K562 (cell line): ENCODE measurements at regions not wholly inside any gene's neighbourhood (a gene's known extent, or its start where the extent isn't known, plus 50 kb on each side); places are given as distances from the start of the nearest gene placed in this dataset.

ENCODE experiments used
- ATAC-seq: fragments of 200-7000 bp; cut with Tn5 transposase; 3 replicates; pipeline ENCODE4 v1.9.1; 2020; ENCODE audit warnings: moderate library complexity
- BruUV-seq: library from RNA; stranded (reverse); fragments of 400-500 nt; replicated peaks from 2 replicates; lab custom pipeline; 2021; lab: Mats Ljungman, UMichigan
- CTCF ChIA-PET: fragments of 300-600 bp; formaldehyde crosslinking; extraction: SDS; loops from one replicate; lab custom pipeline; 2021; ENCODE audit warnings: low intra/inter-chr PET ratio; lab: Yijun Ruan, JAX
- POLR2A ChIA-PET: fragments of 300-600, 350-650 bp; sonication (Branson Sonifier 250); formaldehyde crosslinking; extraction: SDS; loops from one replicate; lab custom pipeline; 2021; ENCODE audit warnings: antibody characterized with exemption, inconsistent platforms; lab: Yijun Ruan, JAX
- DNase-seq, 4 experiments: peaks; one replicate each; pipeline versions ENCODE4 v3.0.0 to v3.0.0-alpha.2; 2011 to 2018; ENCODE audit warnings: low spot score in 3 of 4, mixed read lengths in 3 of 4; ENCODE audit errors: extremely low read depth in 1 of 4
- FAIRE-seq: peaks from 2 replicates; lab custom pipeline; 2011; peaks lifted over from hg19 to GRCh38; lab: Jason Lieb, UNC
- H2AFZ ChIP-seq: 2 replicates; pipeline ENCODE4 v1.6.0; 2011; ENCODE audit warnings: low read depth, low read length, control low read depth, inconsistent platforms
- H3K27ac ChIP-seq: fragments of 200-600 bp; 3 replicates; pipeline ENCODE4 v1.8.0; 2011; ENCODE audit warnings: low read depth, mild to moderate bottlenecking, control low read depth, inconsistent platforms, low read length, moderate library complexity, mixed read lengths; ENCODE audit errors: extremely low read depth
- H3K27me3 ChIP-seq, 2 experiments: fragments of 300-600 bp in 1 of 2; 2 replicates in 1 of 2; 3 replicates in 1 of 2; pipeline versions ENCODE4 v1.6.0 to v1.8.0; 2011; ENCODE audit warnings: inconsistent platforms in 2 of 2, low read length in 2 of 2, mild to moderate bottlenecking in 1 of 2, mixed read lengths in 1 of 2, moderate library complexity in 1 of 2; ENCODE audit not compliant: control insufficient read depth in 2 of 2, insufficient read depth in 2 of 2
- H3K36me3 ChIP-seq: fragments of 300-600 bp; 3 replicates; pipeline ENCODE4 v1.8.0; 2011; ENCODE audit warnings: mild to moderate bottlenecking, low read length, inconsistent platforms; ENCODE audit not compliant: control insufficient read depth, insufficient read depth
- H3K4me1 ChIP-seq, 2 experiments: fragments of 200-600 bp in 1 of 2; replicated peaks in 1 of 2; 2 replicates in 1 of 2; 3 replicates in 1 of 2; pipeline versions ENCODE4 v1.5.1 to v1.8.0; 2011; ENCODE audit warnings: inconsistent platforms in 2 of 2, low read length in 2 of 2, mild to moderate bottlenecking in 1 of 2, mixed read lengths in 1 of 2, moderate library complexity in 1 of 2; ENCODE audit not compliant: control insufficient read depth in 2 of 2, insufficient read depth in 2 of 2
- H3K4me2 ChIP-seq: 2 replicates; pipeline ENCODE4 v1.6.1; 2011; ENCODE audit warnings: low read length, control low read depth, inconsistent platforms, mixed read lengths; ENCODE audit not compliant: insufficient read depth
- H3K4me3 ChIP-seq: fragments of 200-600 bp; sonication (generic), shearing (Covaris generic); 2 replicates; pipeline ENCODE4 v1.5.1; 2016; ENCODE audit warnings: control low read depth, inconsistent platforms
- H3K79me2 ChIP-seq: fragments of 200-600 bp; 3 replicates; pipeline ENCODE4 v1.8.0; 2011; ENCODE audit warnings: low read length, inconsistent platforms; ENCODE audit not compliant: control insufficient read depth, insufficient read depth
- H3K9ac ChIP-seq, 2 experiments: 2 replicates each; pipeline versions ENCODE4 v1.6.0 to v1.6.1; 2011; ENCODE audit warnings: low read depth in 2 of 2, low read length in 2 of 2, control low read depth in 1 of 2, inconsistent platforms in 1 of 2, mild to moderate bottlenecking in 1 of 2, mixed read lengths in 1 of 2; ENCODE audit not compliant: insufficient read depth in 1 of 2
- H3K9me1 ChIP-seq: one replicate; pipeline ENCODE4 v1.6.0; 2011; ENCODE audit warnings: inconsistent platforms, mild to moderate bottlenecking, low read length, moderate library complexity; ENCODE audit not compliant: control insufficient read depth, insufficient read depth
- H3K9me3 ChIP-seq: replicated peaks from 2 replicates; pipeline ENCODE4 v1.5.1; 2011; ENCODE audit warnings: low read depth, low read length, inconsistent platforms; ENCODE audit not compliant: control insufficient read depth, insufficient read depth
- H4K20me1 ChIP-seq: replicated peaks from 2 replicates; pipeline ENCODE4 v1.6.1; 2011; ENCODE audit warnings: low read length, inconsistent platforms, mixed read lengths; ENCODE audit not compliant: control insufficient read depth, insufficient read depth
- ARHGAP35 ChIP-seq: fragments of 450-650 bp; IDR thresholded peaks from 2 replicates; pipeline ENCODE4 v1.6.1; 2018; ENCODE audit not compliant: partially characterized antibody
- ATF1 ChIP-seq, 2 experiments: fragments of 450-650 bp in 1 of 2; IDR thresholded peaks; 2 replicates each; pipeline ENCODE4 v1.6.1; 2016; ENCODE audit warnings: missing compliant biosample characterization in 1 of 2, missing genetic modification characterization in 1 of 2
- CHD2 ChIP-seq: IDR thresholded peaks from 2 replicates; pipeline ENCODE4 v1.6.1; 2011; ENCODE audit warnings: low read depth, low read length
- CSDE1 ChIP-seq, 2 experiments: fragments of 450-650 bp; IDR thresholded peaks; 2 replicates each; pipeline ENCODE4 v1.6.1; 2016; ENCODE audit warnings: mild to moderate bottlenecking in 1 of 2
- CXXC5 ChIP-seq: fragments of 250-450 bp; sonication (Bioruptor Pico); IDR thresholded peaks from 2 replicates; pipeline ENCODE4 v1.8.0; 2022; ENCODE audit warnings: inconsistent platforms, mild to moderate bottlenecking, moderate library complexity
- ERF ChIP-seq: fragments of 450-650 bp; formaldehyde crosslinking; IDR thresholded peaks from 2 replicates; pipeline ENCODE4 v1.4.0; 2020; ENCODE audit warnings: mild to moderate bottlenecking, mixed read lengths
- KDM5B ChIP-seq: fragments of 200-600 bp; sonication (generic); IDR thresholded peaks from 2 replicates; pipeline ENCODE4 v1.6.1; 2012; ENCODE audit warnings: low read depth, mild to moderate bottlenecking, moderate library complexity, low read length, control low read depth, inconsistent platforms; ENCODE audit not compliant: insufficient replicate concordance
- LARP7 ChIP-seq: fragments of 450-650 bp; IDR thresholded peaks from 2 replicates; pipeline ENCODE4 v1.6.1; 2016
- RBM39 ChIP-seq: fragments of 200-400 bp; formaldehyde crosslinking; optimal IDR thresholded peaks from 2 replicates; pipeline ENCODE3; 2018; ENCODE audit warnings: low read depth, low read length
- STAG1 ChIP-seq: sonication (generic); formaldehyde crosslinking; IDR thresholded peaks from 2 replicates; pipeline ENCODE4 v1.5.0; 2020; ENCODE audit warnings: missing genetic modification reagents, borderline replicate concordance
- TCF7L2 ChIP-seq: fragments of 150-350 bp; IDR thresholded peaks from 2 replicates; pipeline ENCODE4 v1.6.1; 2016; ENCODE audit warnings: low read depth, mild to moderate bottlenecking, low read length, moderate library complexity
- ZFX ChIP-seq: sonication (generic); formaldehyde crosslinking; IDR thresholded peaks from 2 replicates; pipeline ENCODE4 v1.8.0; 2022; ENCODE audit warnings: mild to moderate bottlenecking, missing genetic modification reagents, moderate library complexity
- ZNF232 ChIP-seq: sonication (generic); formaldehyde crosslinking; IDR thresholded peaks from 2 replicates; pipeline ENCODE4 v1.8.0; 2022; ENCODE audit warnings: mild to moderate bottlenecking, missing genetic modification reagents
- ZNF274 ChIP-seq: IDR thresholded peaks from 2 replicates; pipeline ENCODE4 v1.6.1; 2011; ENCODE audit warnings: low read depth, mild to moderate bottlenecking, low read length, moderate library complexity, borderline replicate concordance
- ZNF668 ChIP-seq: fragments of 250-450 bp; sonication (Bioruptor Pico); IDR thresholded peaks from 2 replicates; pipeline ENCODE4 v1.8.0; 2022; ENCODE audit warnings: mild to moderate bottlenecking, inconsistent platforms
- WGBS: fragments of 100-300 bp; shearing (Covaris generic); methylation state at CpG from one replicate; pipeline ENCODE4 v1.1.6; 2016; ENCODE audit warnings: low coverage, mixed read lengths; ENCODE audit not compliant: insufficient coverage; ENCODE audit errors: missing lambda C conversion rate; 5-methylcytosine and 5-hydroxymethylcytosine counted together
- in situ Hi-C: fragments of 300-500 bp; cut with MboI; formaldehyde crosslinking; loops from 4 replicates; pipeline ENCODE4 v1.15.0; 2018; ENCODE audit warnings: inconsistent platforms, mixed read lengths
- intact Hi-C: fragments of 100-400 bp; cut with micrococcal nuclease; formaldehyde crosslinking; loops from 2 replicates; pipeline ENCODE4 v1.14.2; 2022
- TF ChIP-seq, protein P1 (sequence below): fragments of 450-650 bp; IDR thresholded peaks from 2 replicates; pipeline ENCODE4 v1.6.1; 2017; ENCODE audit warnings: antibody characterized with exemption
- TF ChIP-seq, protein P2 (sequence below): fragments of 250-450 bp; sonication (Bioruptor Pico); IDR thresholded peaks from 2 replicates; pipeline ENCODE4 v1.8.0; 2021; ENCODE audit warnings: borderline replicate concordance, mild to moderate bottlenecking, moderate library complexity; ENCODE audit not compliant: poor library complexity, severe bottlenecking
- TF ChIP-seq, protein P3 (sequence below): sonication (generic); formaldehyde crosslinking; IDR thresholded peaks from 2 replicates; pipeline ENCODE4 v1.8.1; 2023; ENCODE audit warnings: mild to moderate bottlenecking, missing genetic modification reagents

DNA sequence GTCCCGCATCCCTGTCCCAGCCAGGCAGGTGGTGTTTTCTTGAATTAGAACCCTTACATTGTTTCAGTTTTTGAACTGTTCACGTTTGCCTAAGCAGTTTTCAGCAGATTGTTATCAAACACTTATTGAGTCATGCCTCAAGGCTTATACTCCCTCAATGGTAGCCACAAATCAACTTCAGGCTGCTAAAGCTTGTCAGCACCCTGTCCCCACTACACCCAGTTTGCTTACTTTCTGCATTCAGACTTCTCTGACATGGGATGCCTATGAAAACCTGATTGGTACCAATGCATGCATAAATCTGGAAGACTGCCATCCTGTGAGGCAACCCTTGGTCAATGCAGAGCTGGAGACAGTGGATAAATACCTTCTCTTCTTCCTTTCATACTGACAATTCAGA is 225.4 kb downstream of the BTG1 start (continued):
- TF ChIP-seq CHD2 (no peak), ATF1 (CRISPR knock-in tag; IDR thresholded peaks at IDR 0.05) (no peak), ATF1 (tag; IDR thresholded peaks at IDR 0.05) (no peak)

GRCh38 chr12:91918431-91918830 is 227.2 kb downstream of the BTG1 start:
- Histone ChIP-seq H3K9me3 (no peaks in the 10 kb centered on the region), H3K4me3 (no peak overlapping the region), H3K9ac (no peak overlapping the region), H3K9me1 (no peaks in the 10 kb centered on the region), H2AFZ (no peak overlapping the region), H3K36me3 (no peaks in the 10 kb centered on the region), H3K79me2 (no peaks in the 10 kb centered on the region), H4K20me1 (no peaks in the 10 kb centered on the region), H3K27ac (no peak overlapping the region), H3K4me1 (peaks cover 0 to 22% of the 10 kb centered on the region in 2 experiments; a peak in 3 of 5 replicates), H3K4me2 (no peak overlapping the region), H3K27me3 (no peaks in the 10 kb centered on the region)
- 52% methylated on average over 4 of the region's 4 CpGs for WGBS
- BruUV-seq: no TSS peak
- ChIA-PET POLR2A (no interaction called here), CTCF (no interaction called here)
- FAIRE-seq: no peak
- no peak for DNase-seq
- in situ Hi-C loops: no loop called here
- TF ChIP-seq CXXC5 (no peak), TCF7L2 (no peak), ERF (CRISPR knock-in tag) (no peak), KDM5B (no peak), ARHGAP35 (no peak), LARP7 (no peak), ZNF232 (CRISPR knock-in tag) (no peak), ZNF274 (no peak), ZNF668 (CRISPR knock-in tag) (no peak), STAG1 (CRISPR knock-in tag) (no peak), CSDE1 (IDR thresholded peaks at IDR 0.05) (no peak), RBM39 (no peak), ZFX (no peak)
- TF ChIP-seq, protein P1, sequence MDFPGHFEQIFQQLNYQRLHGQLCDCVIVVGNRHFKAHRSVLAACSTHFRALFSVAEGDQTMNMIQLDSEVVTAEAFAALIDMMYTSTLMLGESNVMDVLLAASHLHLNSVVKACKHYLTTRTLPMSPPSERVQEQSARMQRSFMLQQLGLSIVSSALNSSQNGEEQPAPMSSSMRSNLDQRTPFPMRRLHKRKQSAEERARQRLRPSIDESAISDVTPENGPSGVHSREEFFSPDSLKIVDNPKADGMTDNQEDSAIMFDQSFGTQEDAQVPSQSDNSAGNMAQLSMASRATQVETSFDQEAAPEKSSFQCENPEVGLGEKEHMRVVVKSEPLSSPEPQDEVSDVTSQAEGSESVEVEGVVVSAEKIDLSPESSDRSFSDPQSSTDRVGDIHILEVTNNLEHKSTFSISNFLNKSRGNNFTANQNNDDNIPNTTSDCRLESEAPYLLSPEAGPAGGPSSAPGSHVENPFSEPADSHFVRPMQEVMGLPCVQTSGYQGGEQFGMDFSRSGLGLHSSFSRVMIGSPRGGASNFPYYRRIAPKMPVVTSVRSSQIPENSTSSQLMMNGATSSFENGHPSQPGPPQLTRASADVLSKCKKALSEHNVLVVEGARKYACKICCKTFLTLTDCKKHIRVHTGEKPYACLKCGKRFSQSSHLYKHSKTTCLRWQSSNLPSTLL: no peak
- TF ChIP-seq, protein P2, sequence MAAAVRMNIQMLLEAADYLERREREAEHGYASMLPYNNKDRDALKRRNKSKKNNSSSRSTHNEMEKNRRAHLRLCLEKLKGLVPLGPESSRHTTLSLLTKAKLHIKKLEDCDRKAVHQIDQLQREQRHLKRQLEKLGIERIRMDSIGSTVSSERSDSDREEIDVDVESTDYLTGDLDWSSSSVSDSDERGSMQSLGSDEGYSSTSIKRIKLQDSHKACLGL (CRISPR knock-in tag): no peak
- TF ChIP-seq, protein P3, sequence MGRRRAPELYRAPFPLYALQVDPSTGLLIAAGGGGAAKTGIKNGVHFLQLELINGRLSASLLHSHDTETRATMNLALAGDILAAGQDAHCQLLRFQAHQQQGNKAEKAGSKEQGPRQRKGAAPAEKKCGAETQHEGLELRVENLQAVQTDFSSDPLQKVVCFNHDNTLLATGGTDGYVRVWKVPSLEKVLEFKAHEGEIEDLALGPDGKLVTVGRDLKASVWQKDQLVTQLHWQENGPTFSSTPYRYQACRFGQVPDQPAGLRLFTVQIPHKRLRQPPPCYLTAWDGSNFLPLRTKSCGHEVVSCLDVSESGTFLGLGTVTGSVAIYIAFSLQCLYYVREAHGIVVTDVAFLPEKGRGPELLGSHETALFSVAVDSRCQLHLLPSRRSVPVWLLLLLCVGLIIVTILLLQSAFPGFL: no peak
- no peak for ATAC-seq
- intact Hi-C loops: loop anchor here (10.0 kb wide), 1 partner anchor 226 kb away; the partner anchor contains the start of gene BTG1
